ENCODE measurements at regions not wholly inside any gene's neighbourhood (a gene's known extent, or its start where the extent isn't known, plus 50 kb on each side); places are given as distances from the start of the nearest gene placed in this dataset.

GRCh38 chr13:53885997-53886396, 857.4 kb downstream of the OLFM4 start:
- intact Hi-C loops (cut with DNase I; ENCODE audit: low total_unique reads): no loop called here
- Histone ChIP-seq H3K27ac (no peak overlapping the region), H3K27me3 (no peaks in the 10 kb centered on the region), H3K36me3 (no peaks in the 10 kb centered on the region), H3K4me1 (no peaks in the 10 kb centered on the region), H3K9me3 (peaks cover 0 to 3% of the 10 kb centered on the region in 2 donors), H3K4me3 (no peak overlapping the region)
- TF ChIP-seq CTCF (IDR thresholded peaks at IDR 0.05): no peak
- no peak for TF ChIP-seq POLR2A (IDR thresholded peaks at IDR 0.05)
- DNase-seq: no peak

- Histone ChIP-seq H3K4me1 (no peaks in the 10 kb centered on the region), H3K27me3 (no peaks in the 10 kb centered on the region), H3K36me3 (no peaks in the 10 kb centered on the region), H3K4me3 (no peak overlapping the region), H3K27ac (no peak overlapping the region), H3K9me3 (peaks cover 0 to 3% of the 10 kb centered on the region in 2 donors)
- DNase-seq: no peak
- intact Hi-C loops (cut with DNase I; ENCODE audit: low total_unique reads): no loop called here
- TF ChIP-seq CTCF (IDR thresholded peaks at IDR 0.05): no peak
- no peak for TF ChIP-seq POLR2A (IDR thresholded peaks at IDR 0.05)
Measured at GRCh38 chr13:53890696-53891095, 862.1 kb downstream of the OLFM4 start.

- no peak overlapping the region for H3K4me3 ChIP-seq
Measured at GRCh38 chr13:53901593-53901992, 873.0 kb downstream of the OLFM4 start.

GRCh38 chr13:53907891-53908290, 879.3 kb downstream of the OLFM4 start:
- no peak for TF ChIP-seq CTCF (IDR thresholded peaks at IDR 0.05)
- no peaks in the 10 kb centered on the region for H3K36me3 ChIP-seq
- no peaks in the 10 kb centered on the region for H3K27me3 ChIP-seq
- no peak for DNase-seq
- no peaks in the 10 kb centered on the region for H3K4me1 ChIP-seq
- H3K27ac ChIP-seq: no peak overlapping the region
- intact Hi-C loops (cut with DNase I; ENCODE audit: low total_unique reads): no loop called here
- H3K4me3 ChIP-seq: no peak overlapping the region
- H3K9me3 ChIP-seq: no peaks in the 10 kb centered on the region

More at GRCh38 chr13:53901593-53901992, 873.0 kb downstream of the OLFM4 start:
- H3K36me3 ChIP-seq: no peaks in the 10 kb centered on the region
- intact Hi-C loops (cut with DNase I; ENCODE audit: low total_unique reads): no loop called here
- no peak for TF ChIP-seq POLR2A (IDR thresholded peaks at IDR 0.05)
- no peak for TF ChIP-seq CTCF (IDR thresholded peaks at IDR 0.05)
- no peaks in the 10 kb centered on the region for H3K27me3 ChIP-seq
- DNase-seq: no peak
- H3K4me1 ChIP-seq: no peaks in the 10 kb centered on the region
- H3K9me3 ChIP-seq: no peaks in the 10 kb centered on the region
- H3K27ac ChIP-seq: no peak overlapping the region

- H3K27me3 ChIP-seq: no peaks in the 10 kb centered on the region
- no peak for DNase-seq
- intact Hi-C loops (cut with DNase I; ENCODE audit: low total_unique reads): no loop called here
- no peaks in the 10 kb centered on the region for H3K36me3 ChIP-seq
- no peaks in the 10 kb centered on the region for H3K4me1 ChIP-seq
- H3K4me3 ChIP-seq: no peak overlapping the region
- no peaks in the 10 kb centered on the region for H3K9me3 ChIP-seq
- H3K27ac ChIP-seq: no peak overlapping the region
- no peak for TF ChIP-seq POLR2A (IDR thresholded peaks at IDR 0.05)
Measured at GRCh38 chr13:53920916-53921315, 892.3 kb downstream of the OLFM4 start.

GRCh38 chr13:53921473-53921872, 892.9 kb downstream of the OLFM4 start:
- DNase-seq: no peak
- no peaks in the 10 kb centered on the region for H3K27me3 ChIP-seq
- TF ChIP-seq POLR2A (IDR thresholded peaks at IDR 0.05) (no peak), CTCF (IDR thresholded peaks at IDR 0.05) (no peak)
- intact Hi-C loops (cut with DNase I; ENCODE audit: low total_unique reads): no loop called here
- no peaks in the 10 kb centered on the region for H3K9me3 ChIP-seq
- H3K4me3 ChIP-seq: no peak overlapping the region
- no peaks in the 10 kb centered on the region for H3K36me3 ChIP-seq
- no peaks in the 10 kb centered on the region for H3K4me1 ChIP-seq
- H3K27ac ChIP-seq: no peak overlapping the region

Measured in uterus (tissue), 3 donors.